ENCODE measurements at regions not wholly inside any gene's neighbourhood (a gene's known extent, or its start where the extent isn't known, plus 50 kb on each side); places are given as distances from the start of the nearest gene placed in this dataset.

DNA sequence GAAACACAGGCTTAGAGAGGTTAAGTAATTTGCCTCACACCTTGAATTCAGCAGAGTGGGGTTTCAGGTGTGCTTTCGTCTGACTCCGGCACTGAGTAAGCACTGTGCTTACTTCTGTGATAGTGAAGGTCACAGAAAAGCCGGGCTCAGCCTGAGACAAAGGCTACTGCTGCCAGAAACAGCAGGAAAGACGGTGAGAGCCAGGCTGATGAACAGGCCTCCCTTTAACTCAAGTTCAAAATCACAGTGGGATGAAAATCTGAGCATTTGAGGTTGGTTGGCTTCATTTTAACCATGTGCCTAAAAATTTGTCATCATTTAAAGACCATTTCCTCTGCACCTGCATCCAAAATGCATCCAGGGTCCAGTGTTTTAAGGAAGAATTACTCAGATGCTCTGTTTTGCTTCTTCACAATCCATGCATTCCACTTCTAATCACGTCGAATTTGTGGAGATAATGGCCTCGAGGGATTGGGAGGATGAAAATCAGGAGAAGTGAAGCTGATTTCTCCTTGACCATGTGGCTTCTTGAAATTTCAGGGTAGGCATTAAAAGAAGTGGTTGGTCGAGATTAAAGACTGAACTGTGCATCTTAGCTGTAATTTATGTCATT is 121.2 kb upstream of the LNX1 start:
- DNase-seq: no peak

DNA sequence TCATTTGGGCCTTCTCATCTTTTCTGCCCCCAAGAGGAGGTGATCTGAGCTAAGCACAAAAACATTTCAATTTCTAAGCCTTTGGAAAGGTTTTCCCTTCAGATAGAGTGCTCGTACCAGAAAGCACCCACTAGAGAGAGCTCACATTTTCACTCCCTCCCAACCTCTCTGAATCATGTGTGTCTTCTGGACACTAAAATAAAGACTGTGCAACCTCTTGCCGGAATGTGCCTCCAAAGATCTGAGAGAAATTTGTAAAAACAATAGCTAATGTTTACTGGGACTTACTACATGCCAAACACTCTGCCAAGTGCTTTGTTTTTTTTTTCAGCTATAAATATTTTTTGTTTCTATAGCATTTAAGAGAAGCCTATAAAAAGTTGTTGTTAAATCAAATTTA is 120.6 kb upstream of the LNX1 start:
- no peak for DNase-seq

DNA sequence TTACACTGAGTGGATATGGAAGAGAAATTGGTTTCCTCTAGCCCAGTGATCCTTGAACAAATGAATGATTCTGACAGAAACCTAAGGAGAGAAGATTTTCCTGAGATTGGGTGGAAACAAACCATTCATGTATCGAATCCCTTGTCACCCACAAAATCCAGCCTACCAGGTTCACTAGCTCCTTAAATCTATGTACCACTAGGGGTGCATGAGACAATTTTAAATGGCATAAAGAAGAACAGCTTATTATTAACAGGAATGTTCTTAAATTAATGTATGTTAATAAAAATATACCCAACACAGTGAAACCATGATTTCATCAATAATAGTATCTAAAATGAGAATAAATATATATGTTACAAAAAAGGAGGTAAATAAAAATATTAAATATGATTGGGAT is 118.4 kb upstream of the LNX1 start:
- DNase-seq: peak; percentile 7

DNA sequence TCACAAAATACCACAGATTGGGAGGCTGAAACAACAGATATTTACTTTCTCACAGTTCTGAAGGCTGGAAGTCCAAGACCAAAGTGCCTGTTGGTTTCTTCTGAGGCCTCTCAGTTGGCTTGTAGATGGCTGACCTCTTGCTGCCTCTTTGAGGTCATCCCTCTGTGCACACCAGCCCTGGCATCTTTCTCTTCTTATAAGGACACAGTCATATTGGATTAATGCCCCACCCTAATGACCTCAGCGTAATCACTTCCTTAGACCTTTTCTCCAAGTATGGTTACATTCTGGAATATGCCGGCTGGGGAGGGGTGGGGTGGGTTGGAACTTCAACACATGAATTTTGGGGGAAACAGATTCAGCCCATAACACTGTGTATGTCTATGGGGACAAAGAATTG is 116.2 kb upstream of the LNX1 start:
- DNase-seq: no peak

DNA sequence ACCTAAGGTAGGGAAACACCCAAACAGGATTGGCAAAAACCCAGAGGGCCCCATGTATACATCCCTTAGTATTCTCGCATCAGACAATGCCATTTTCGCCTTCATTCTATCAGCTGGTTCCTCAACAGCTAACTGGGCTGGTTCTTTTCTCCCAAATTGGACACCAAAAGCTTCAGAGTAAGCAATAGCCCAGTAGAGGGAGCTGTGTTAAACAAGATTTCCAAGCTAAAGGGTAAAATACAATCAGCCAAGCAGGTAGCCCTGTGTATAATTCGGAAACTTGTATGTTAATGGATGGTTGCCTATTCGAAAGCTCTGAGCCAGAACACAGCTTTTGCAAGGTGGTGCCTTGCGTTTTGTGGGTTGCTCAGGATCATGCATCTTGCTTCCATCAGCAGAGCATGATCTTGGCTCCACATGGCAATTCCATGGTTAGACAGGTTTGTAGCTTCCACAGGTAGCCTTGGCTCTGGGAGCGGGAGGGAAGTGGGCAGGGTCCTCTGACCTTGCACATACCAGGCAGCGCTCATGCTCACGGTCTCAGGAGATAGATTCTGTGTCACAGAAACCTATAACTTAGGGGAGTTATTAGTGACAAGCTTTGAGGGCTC is 115.2 kb upstream of the LNX1 start:
- peak; percentile 69 for DNase-seq

DNA sequence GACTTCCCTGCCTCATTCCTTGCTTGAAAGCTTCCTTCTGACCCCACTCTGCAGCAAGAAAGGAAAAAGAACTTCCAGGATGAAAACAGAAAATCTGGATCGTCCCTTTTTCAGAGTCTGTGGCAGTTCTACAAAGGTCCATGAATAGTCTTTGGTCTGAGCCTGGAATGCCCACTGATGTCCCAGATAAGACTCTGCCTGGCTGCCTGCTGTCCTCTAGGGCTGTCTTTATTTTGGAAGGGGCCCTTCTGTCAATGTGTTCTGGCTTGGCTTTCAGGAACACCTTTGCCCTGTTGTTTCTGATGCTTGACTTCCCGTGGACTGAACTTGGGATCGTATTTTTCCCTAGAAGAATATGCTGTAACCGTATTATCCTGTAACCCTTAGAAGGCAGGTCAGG is 114.7 kb upstream of the LNX1 start:
- DNase-seq: no peak

DNA sequence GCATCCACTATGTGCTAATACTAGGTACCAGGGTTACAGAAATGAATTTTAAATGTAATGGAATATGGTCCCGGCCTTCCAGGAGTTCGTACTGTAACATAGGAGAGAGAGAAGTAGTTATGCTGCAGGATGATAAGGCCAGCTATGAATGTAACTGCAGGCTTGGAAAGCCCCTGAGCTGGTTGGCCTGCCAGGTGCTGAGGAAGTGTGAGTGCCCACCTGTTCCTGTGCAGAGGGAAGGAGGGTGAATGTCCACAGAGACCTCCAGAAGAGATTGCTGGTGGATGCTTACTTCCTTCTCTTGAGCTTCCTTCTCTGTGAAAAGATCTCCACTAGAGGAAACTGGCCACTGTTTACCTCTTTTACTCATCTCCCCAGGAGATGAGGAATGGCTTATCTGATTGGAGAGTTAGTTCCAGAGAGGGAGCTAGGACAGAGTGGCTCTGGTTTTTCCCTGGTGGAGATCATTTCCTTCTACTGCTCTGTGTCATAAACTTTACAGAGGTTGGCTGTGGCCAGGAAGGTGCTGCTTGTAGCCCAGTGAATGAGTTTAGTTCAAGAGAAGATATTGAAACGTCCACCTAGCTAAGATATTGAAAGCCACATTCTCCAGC is 114.0 kb upstream of the LNX1 start:
- DNase-seq: no peak

DNA sequence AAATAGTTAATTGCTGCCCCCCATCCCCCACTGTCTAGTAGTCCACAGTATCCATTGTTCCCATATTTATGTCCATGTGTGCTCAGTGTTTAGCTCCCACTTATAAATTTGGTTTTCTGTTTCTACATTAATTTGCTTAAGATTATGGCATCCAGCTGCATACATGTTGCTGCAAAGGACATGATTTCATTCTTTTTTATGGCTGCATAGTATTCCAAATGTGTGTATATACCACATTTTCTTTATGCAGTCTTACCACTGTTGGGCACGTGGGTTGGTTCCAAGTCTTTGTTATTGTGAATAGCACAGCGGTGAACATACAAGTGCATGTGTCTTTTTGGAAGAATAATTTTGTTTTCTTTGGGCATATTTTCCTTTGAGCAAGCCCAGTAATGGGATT is 113.0 kb upstream of the LNX1 start:
- no peak for DNase-seq

DNA sequence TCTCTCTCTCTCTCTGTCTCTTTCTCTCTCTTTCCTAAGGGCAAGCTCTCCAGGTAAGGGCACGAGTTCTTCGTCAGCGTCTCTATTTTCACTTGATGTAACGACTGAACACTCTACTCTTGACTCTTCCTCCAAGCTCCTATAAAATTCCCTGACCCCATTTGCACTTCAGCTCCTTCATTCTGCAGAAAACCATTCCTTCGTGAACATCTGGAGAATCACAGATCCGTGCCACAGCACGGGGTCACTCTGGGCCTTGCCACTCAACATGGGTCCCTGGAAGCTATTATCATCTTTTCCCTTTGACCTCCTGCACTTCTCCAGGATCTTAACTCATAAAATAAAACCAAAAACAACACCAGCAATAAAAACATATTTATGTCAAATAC is 112.0 kb upstream of the LNX1 start:
- DNase-seq: no peak

DNA sequence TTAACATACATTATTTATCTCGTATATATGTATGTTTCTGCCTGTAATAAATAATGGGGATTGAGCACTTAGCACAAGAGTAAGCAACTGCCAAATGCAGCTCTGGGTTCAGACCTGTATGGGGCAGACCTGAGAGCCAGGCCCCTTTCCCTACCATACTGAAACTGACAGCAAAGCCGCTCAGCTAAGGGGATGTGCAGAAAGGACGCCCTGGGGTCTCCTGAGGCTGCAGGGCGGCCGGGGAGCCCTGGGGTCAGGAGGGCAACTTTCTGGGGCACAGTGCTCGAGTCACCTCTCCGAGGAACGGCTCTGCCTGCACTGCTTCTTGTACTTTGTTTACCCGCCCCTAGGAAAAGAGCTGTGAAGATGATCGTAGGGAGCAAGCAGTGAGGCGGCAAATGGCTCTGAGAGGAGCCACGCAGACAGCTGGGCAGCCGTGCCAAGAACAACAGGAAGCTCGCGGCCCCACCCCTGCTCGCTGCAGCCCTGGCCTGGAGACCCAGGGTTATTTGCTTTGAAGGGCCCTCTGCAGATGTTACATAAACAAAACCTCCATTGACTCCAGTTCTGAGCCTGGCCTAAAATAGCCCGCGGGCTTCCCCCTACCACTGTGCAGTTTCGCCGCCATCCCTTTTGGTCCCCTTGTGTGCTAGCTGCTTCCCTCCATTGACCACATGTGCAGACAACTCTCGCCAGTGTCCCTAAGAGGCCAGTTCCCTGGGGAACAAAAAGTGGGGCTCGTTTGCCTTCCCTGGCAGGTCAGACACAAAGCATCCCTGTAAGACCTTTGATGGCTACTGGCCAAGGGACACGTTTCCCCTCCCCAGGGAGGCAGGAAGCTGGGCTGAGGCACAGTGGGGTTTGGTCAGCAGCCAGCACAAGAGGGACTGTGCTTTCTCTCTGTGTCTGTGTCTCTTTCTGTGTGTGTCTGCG is 111.3 kb upstream of the LNX1 start:
- peak; percentile 79 for DNase-seq

DNA sequence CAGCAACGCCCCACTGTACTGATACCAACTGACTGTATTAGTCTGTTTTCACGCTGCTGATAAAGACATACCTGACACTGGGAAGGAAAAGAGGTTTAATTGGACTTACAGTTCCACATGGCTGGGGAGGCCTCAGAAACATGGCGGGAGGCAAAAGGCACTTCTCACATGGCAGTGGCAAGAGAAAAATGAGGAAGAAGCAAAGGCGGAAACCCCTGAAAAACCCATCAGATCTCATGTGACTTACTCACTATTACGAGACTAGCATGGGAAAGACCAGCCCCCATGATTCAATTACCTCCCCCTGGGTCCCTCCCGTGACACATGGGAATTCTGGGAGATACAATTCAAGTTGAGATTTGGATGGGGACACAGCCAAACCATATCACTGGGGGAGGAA is 110.0 kb upstream of the LNX1 start:
- DNase-seq: peak; percentile 13

DNA sequence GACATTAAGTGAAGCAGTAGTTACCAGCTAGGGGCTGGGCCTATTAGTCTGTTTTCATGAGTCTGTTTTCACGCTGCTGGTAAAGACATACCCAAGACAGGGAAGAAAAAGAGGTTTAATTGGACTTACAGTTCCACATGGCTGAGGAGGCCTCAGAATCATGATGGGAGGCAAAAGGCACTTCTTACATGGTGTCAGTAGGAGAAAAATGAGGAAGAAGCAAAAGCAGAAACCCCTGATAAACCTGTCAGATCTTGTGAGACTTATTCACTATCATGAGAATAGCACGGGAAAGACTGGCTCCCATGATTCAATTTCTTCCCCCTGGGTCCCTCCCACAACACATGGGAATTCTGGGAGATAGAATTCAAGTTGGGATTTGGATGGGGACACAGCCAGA is 108.0 kb upstream of the LNX1 start:
- peak; percentile 17 for DNase-seq

DNA sequence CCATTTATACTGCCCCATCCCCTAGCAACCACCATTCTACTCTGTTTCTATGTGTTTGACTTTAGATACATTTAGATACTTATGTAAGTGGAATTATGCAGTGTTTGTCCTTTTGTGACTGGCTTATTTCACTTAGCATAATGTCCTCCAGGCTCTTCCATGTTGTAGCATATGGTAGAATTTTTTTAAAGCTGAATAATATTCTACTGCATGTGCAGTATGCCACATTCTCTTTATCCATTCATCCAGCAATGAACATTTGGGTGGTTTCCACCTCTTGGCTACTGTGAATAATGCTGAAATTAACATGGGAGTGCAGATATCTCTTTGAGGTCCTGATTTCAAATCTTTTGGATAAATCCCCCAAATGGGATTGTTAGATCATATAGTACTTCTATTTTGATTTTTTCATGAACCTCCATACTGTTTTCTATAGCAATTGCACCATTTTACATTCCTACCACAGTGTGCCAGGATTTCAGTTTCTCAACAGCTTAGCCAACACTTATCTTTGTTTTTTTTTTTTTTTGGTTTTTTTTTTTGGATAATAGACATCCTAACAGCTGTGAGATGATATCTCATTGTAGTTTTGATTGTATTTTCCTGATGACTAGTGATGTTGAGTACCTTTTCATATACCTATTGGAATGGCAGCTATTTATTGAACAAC is 105.9 kb upstream of the LNX1 start:
- no peak for DNase-seq

DNA sequence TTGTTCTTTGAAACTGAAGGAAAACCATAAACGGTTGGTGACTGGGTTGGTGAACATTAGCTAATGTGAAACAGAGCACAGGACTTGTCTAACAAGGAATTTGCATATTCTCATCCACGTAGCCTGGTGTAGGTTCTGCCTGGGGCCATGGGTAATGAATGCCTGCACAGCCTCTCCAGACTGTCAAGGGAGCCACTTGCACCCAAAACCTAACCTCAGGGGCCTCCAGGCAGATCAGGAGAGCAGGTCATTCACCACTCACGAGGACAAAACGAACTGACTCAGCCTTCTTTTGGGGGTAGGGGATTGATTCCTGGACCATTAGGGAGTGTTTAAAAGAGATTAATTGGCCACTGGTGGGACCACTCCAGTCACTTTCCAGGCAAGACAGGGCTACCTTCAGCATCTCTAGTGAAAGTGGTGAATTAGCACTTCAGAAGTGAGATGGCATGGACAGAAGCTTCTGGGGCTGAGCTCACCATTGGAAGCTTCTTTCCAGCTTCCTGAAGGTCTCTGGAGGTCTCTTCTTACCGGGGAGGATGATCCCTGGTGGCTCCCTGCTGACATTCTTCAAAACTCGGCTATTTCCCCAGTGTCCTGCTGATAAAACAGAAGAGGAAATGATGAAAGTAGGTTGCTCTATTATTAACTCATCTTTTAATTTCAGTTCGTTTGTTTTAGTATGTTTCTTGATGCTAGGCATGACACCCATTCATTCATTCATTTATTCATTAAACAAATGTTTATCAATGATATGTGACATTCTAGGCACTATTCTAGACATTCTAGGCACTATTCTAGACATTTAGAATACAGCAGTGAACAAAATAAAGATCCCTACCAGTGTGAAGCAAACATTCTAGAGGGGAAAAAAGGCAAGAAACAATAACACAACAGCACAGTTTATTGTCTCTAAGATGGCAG is 104.5 kb upstream of the LNX1 start:
- no peak for DNase-seq

DNA sequence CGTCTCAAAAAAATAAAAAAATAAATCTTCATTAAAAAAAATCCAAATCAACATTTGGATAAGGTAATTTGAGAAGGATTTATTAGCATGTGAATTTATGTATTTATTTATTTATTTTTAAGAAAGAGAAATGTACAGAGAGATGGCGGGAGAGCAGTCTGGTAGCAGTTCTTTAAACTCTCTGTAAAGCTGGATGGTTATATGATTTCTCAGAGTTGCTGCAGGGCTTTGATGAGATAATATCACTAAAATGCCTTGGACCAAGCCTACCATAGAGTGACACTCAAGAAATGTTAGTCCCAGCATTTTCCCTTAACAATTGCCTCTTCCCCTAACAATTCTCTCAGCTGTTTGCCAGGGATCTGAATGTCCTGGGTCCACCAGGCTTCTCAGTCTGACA is 103.4 kb upstream of the LNX1 start:
- no peak for DNase-seq

DNA sequence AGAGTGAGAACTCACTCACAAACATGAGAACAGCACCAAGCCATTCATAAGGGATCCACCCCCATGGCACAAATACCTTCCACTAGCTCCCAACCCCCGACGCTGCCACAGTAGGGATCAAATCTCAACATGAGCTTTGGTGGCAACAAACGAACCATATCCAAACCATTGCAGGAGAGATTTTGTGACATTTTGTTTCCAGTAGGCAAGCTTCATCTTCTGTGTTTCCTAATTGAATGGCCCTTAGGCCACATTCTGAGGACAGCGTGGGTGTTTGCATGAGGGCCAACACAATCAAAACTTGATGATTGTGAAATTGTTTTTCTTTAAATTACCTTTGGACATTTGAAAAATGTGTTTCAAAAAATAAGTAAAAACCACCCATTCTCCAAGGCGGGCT is 102.6 kb upstream of the LNX1 start:
- DNase-seq: no peak

DNA sequence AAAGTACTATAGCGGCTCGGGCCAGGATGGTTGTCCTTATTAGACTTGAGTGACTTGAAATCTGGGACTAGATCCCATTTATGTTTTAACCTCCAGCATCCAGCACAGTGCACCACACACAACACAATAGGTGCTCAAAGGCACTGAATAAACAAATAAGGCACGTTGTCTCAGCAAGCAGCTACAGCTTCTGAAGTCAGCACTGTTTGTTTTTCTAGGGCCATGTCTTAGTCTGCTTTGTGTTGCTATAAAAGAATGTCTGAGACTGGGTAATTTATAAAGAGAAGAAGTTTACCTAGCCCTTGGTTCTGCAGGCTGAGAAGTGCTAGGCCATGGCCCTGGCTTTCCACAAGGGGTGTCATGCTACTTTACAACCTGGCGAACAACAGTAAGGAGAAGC is 102.1 kb upstream of the LNX1 start:
- no peak for DNase-seq

DNA sequence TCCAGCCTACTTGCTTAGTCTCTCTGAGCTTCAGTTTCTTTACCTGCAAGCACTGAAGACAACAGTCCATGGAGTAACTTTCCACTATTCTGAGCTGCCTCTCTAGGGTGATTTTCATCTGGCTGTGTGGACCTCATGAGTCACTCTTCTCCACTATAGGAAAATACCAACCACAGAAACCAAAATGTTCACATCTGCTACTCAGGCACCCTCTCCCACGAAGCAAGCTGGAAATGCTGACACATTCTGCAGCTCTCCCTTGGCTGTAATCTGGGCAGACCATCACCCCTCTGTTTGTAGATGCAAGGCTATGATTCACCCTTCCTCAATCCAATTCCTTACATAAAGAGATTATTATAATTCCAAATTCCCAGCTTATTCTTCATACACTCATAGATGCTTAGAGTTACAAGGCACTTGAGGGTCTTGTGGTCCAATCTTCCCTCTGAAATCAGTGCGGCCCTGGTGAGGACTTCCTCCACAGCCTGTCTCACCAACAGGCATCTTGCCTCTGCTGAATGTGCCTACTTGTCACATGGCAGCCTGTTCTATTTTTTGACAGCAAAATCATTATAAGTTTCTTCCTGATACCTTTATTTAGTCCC is 97.0 kb upstream of the LNX1 start:
- peak; percentile 90 for DNase-seq

DNA sequence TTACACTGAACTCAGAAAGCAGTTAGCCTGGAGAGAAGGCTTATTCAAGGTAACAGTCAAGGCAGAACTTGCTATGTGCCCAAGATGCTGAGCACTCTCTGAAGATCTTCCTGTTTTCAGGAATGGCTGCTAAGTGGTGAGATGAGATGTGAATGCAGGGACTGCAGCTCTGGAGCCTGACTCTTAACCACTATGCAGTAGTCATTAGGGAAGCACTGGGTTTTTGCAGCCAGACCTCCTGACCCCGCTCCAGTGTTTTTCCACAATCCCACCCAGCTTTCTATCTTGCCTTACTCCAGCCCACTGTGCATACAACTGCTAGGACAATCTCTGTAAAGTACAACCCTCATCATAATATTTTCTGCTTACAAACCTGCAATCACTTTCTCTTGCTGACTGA is 95.2 kb upstream of the LNX1 start:
- DNase-seq: no peak

DNA sequence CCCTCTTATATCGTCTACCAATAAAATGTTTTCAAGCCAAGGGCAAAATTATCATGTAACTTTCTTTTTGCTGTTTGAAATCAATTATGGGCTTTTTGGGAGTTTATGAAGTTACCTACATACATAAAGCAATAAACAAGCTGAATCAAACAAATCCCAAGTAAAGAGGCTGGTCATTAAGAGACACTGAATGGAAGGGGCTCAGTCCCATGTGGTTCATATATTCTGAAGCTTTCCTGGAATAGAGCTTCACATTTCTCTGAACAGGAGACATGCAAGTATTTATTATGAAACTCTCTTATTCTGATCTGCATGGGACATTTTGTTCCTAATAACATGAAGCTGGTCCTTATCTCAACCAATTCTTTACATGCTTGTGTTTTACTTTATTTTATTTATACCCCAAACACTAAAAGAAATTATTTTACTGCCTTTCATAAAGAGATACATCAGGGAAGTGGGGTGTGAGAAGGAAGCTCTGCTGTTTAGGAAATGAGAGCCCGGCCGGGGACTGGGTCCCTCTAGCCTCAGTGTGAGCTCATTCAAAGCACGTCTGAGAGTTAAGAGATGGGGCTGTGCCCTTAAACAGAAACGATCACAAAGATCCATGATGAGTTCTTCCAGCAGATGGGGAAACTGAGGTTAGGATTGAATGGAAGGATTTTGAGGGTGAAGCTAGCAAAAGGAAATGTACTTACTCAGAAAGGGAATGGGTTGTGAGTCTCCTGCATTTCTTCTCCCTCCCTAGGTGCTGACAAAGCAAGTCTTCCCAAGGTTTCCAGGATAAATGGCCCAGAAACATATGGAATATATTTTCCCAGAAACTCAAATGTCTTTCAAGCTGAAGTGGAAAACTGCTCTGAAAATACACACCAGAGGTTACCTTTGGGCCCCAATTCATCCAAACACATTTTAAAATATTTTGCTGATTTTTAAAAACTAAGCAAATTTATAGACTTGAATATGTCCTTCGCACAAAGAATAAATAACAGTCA is 93.1 kb upstream of the LNX1 start:
- no peak for DNase-seq

Data from hematopoietic multipotent progenitor cell treated with erythropoietin and hydrocortisone succinate and interleukin-3 and kit ligand, for 4 days (in vitro differentiated cells).